ENCODE measurements at regions not wholly inside any gene's neighbourhood (a gene's known extent, or its start where the extent isn't known, plus 50 kb on each side); places are given as distances from the start of the nearest gene placed in this dataset.

- ChIA-PET CTCF (ENCODE audit: low intra/inter-chr PET ratio, low total read pairs) (no interaction called here), POLR2A (no interaction called here)
- FAIRE-seq (no peak), ATAC-seq (no peak), DNase-seq (ENCODE audit: low spot score) (no peak)
- BruUV-seq (replicated peaks): no TSS peak
- H3K4me2 ChIP-seq (ENCODE audit: low read depth, low read length): no peak overlapping the region
- no peaks in the 10 kb centered on the region for H3K27me3 ChIP-seq (ENCODE audit: control insufficient read depth in 1 of 2, insufficient read depth in 2 of 2, low read length in 2 of 2)
- H3K79me2 ChIP-seq (ENCODE audit: insufficient read depth, low read length): no peaks in the 10 kb centered on the region
- no peaks in the 10 kb centered on the region for H3K4me1 ChIP-seq (ENCODE audit: insufficient read depth, low read length)
- TF ChIP-seq ZNF264 (CRISPR knock-in tag; IDR thresholded peaks at IDR 0.05): no peak
- no peak for TF ChIP-seq ZFP41 (CRISPR knock-in tag; IDR thresholded peaks at IDR 0.05; ENCODE audit: borderline replicate concordance)
- no peak for TF ChIP-seq ZNF777 (CRISPR knock-in tag; IDR thresholded peaks at IDR 0.05)
- no peak for TF ChIP-seq ZNF790 (CRISPR knock-in tag; IDR thresholded peaks at IDR 0.05; ENCODE audit: borderline replicate concordance)
- no peak overlapping the region for H3K9ac ChIP-seq (ENCODE audit: insufficient read depth, low read depth, low read length)
- WGBS (ENCODE audit: low lambda C conversion rate): 46% methylated on average over 2 of the region's 2 CpGs
- in situ Hi-C loops (cut with HindIII; ENCODE audit: extremely low pct_ligation_motif_present, low pct_unique_long_range_greater_than_20kb): no loop called here
- H4K20me1 ChIP-seq (ENCODE audit: insufficient read depth, low read length): no peaks in the 10 kb centered on the region
- no peak overlapping the region for H2AFZ ChIP-seq (ENCODE audit: low read length)
- no peaks in the 10 kb centered on the region for H3K9me3 ChIP-seq (ENCODE audit: low read length)
- intact Hi-C loops (cut with micrococcal nuclease; ENCODE audit: unreplicated experiment): no loop called here
- H3K36me3 ChIP-seq (replicated peaks in 1 of 2; ENCODE audit: control insufficient read depth in 1 of 2, insufficient read depth in 2 of 2, low read length in 2 of 2): no peaks in the 10 kb centered on the region
- H3K4me3 ChIP-seq (replicated peaks in 1 of 3; ENCODE audit: insufficient read depth in 1 of 3, low read depth in 2 of 3, low read length in 3 of 3): no peak overlapping the region
- no peak overlapping the region for H3K27ac ChIP-seq (ENCODE audit: extremely low read length, insufficient read depth, low read length)
These were observed 52.1 kb downstream of the CARTPT start for GRCh38 chr5:71771191-71771590.

GRCh38 chr5:71778678-71779276, 59.7 kb downstream of the CARTPT start:
- DNase-seq (ENCODE audit: low spot score): peak; percentile 15
- POLR2A ChIA-PET: no interaction called here
- no peak for TF ChIP-seq MTA3 (CRISPR knock-in tag; IDR thresholded peaks at IDR 0.05)
- peak; percentile 58; the same call in 1 of the 2 replicates for TF ChIP-seq SMC3 (IDR thresholded peaks at IDR 0.05; ENCODE audit: low read length)
- TF ChIP-seq UBTF (CRISPR knock-in tag; IDR thresholded peaks at IDR 0.05): no peak
- no peak for TF ChIP-seq FOXK1 (CRISPR knock-in tag; IDR thresholded peaks at IDR 0.05; ENCODE audit: borderline replicate concordance, low read depth)
- peak; percentile 80 for TF ChIP-seq CTCF (CRISPR knock-in tag; IDR thresholded peaks at IDR 0.05)
- TF ChIP-seq SMAD3 (CRISPR knock-in tag; IDR thresholded peaks at IDR 0.05): no peak
- TF ChIP-seq RAD21 (CRISPR knock-in tag; IDR thresholded peaks at IDR 0.05): peak; percentile 52
- TF ChIP-seq SMARCE1 (IDR thresholded peaks at IDR 0.05; ENCODE audit: borderline replicate concordance): no peak
- no peak for TF ChIP-seq ZFP91 (CRISPR knock-in tag; IDR thresholded peaks at IDR 0.05; ENCODE audit: borderline replicate concordance)
- peak; percentile 85 for TF ChIP-seq ONECUT2 (CRISPR knock-in tag; IDR thresholded peaks at IDR 0.05)

More at GRCh38 chr5:71778678-71779276, 59.7 kb downstream of the CARTPT start:
- ATAC-seq (peak; percentile 81), FAIRE-seq (peak; percentile 36)
- Histone ChIP-seq H3K27me3 (ENCODE audit: control insufficient read depth in 1 of 2, insufficient read depth in 2 of 2, low read length in 2 of 2) (no peaks in the 10 kb centered on the region), H2AFZ (ENCODE audit: low read length) (no peak overlapping the region), H3K4me1 (ENCODE audit: insufficient read depth, low read length) (peaks cover 12% of the 10 kb centered on the region), H3K36me3 (replicated peaks in 1 of 2; ENCODE audit: control insufficient read depth in 1 of 2, insufficient read depth in 2 of 2, low read length in 2 of 2) (no peaks in the 10 kb centered on the region), H3K27ac (ENCODE audit: extremely low read length, insufficient read depth, low read length) (no peak overlapping the region), H4K20me1 (ENCODE audit: insufficient read depth, low read length) (no peaks in the 10 kb centered on the region), H3K4me2 (ENCODE audit: low read depth, low read length) (no peak overlapping the region), H3K79me2 (ENCODE audit: insufficient read depth, low read length) (no peaks in the 10 kb centered on the region), H3K9me3 (ENCODE audit: low read length) (no peaks in the 10 kb centered on the region), H3K4me3 (replicated peaks in 1 of 3; ENCODE audit: insufficient read depth in 1 of 3, low read depth in 2 of 3, low read length in 3 of 3) (no peak overlapping the region), H3K9ac (ENCODE audit: insufficient read depth, low read depth, low read length) (no peak overlapping the region)
- 34% methylated on average over 4 of the region's 4 CpGs for WGBS (ENCODE audit: low lambda C conversion rate)
- CTCF ChIA-PET (ENCODE audit: low intra/inter-chr PET ratio, low total read pairs): interaction anchor here (0.8 kb wide), 1 partner anchor 239 kb away, joined by 3 read pairs; no protein-coding TSS in a partner anchor
- BruUV-seq (replicated peaks): no TSS peak
- in situ Hi-C loops (cut with HindIII; ENCODE audit: extremely low pct_ligation_motif_present, low pct_unique_long_range_greater_than_20kb) (loop anchor here (25.0 kb wide), 2 partner anchors 234 to 534 kb away; partner anchors contain the start of genes MRPS27 and PTCD2), intact Hi-C loops (cut with micrococcal nuclease; ENCODE audit: unreplicated experiment) (loop anchor here (1.0 kb wide), 2 partner anchors 240 to 530 kb away; no protein-coding TSS in a partner anchor)
